MM.1S (cell line): ENCODE measurements at regions not wholly inside any gene's neighbourhood (a gene's known extent, or its start where the extent isn't known, plus 50 kb on each side); places are given as distances from the start of the nearest gene placed in this dataset.

Experiments used
- CTCF ChIP-seq: fragments of 300-600 bp; sonication (generic); IDR thresholded peaks from 2 replicates; pipeline ENCODE4 v1.5.1; 2016; ENCODE audit warnings: antibody characterized with exemption, low read length, mixed read lengths
- EZH2 ChIP-seq: fragments of 300-600 bp; sonication (generic); optimal IDR thresholded peaks from 2 replicates; pipeline ENCODE3; 2017; ENCODE audit warnings: low read depth, mild to moderate bottlenecking, antibody characterized with exemption, low read length, mixed read lengths
- EZH2phosphoT487 ChIP-seq: fragments of 300-600 bp; sonication (generic); IDR thresholded peaks from 2 replicates; pipeline ENCODE4 v1.6.1; 2018; ENCODE audit warnings: antibody characterized with exemption, low read length

GRCh38 chr14:97604731-97605130 is 807.5 kb downstream of the VRK1 start:
- TF ChIP-seq CTCF, result no peak
- TF ChIP-seq EZH2phosphoT487, result no peak
- no peak for TF ChIP-seq EZH2
